Activated naive CD8-positive, alpha-beta T cell treated with anti-CD3 and anti-CD28 coated beads, Interleukin-2, amount 50 U/mL, for 24 hours (primary cell): ENCODE measurements at regions not wholly inside any gene's neighbourhood (a gene's known extent, or its start where the extent isn't known, plus 50 kb on each side); places are given as distances from the start of the nearest gene placed in this dataset.
"Not testable (repeated sequence)": the region's sequence is repeated elsewhere in the genome, so short reads cannot be mapped to it uniquely, and the experiment has no call there.

Experiments
- ATAC-seq: fragments of 150-1000 bp; cut with Tn5 transposase; one replicate; pipeline ENCODE4 v1.10.0; 2021
- DNase-seq: peaks from one replicate; pipeline ENCODE4 v3.0.0; 2021
- H3K27ac Mint-ChIP-seq: one replicate; pipeline ENCODE4 v1.8.0; 2021; ENCODE audit warnings: mild to moderate bottlenecking, mixed read lengths
- H3K27me3 Mint-ChIP-seq: one replicate; pipeline ENCODE4 v1.8.0; 2021; ENCODE audit warnings: mixed read lengths
- H3K36me3 Mint-ChIP-seq: one replicate; pipeline ENCODE4 v1.8.0; 2021; ENCODE audit warnings: low read depth, mixed read lengths
- H3K4me1 Mint-ChIP-seq: one replicate; pipeline ENCODE4 v1.8.0; 2021; ENCODE audit warnings: mixed read lengths
- H3K4me3 Mint-ChIP-seq: one replicate; pipeline ENCODE4 v1.8.0; 2021; ENCODE audit warnings: mild to moderate bottlenecking, moderate library complexity, mixed read lengths
- H3K9me3 Mint-ChIP-seq: one replicate; pipeline ENCODE4 v1.8.0; 2021; ENCODE audit warnings: mixed read lengths

DNA sequence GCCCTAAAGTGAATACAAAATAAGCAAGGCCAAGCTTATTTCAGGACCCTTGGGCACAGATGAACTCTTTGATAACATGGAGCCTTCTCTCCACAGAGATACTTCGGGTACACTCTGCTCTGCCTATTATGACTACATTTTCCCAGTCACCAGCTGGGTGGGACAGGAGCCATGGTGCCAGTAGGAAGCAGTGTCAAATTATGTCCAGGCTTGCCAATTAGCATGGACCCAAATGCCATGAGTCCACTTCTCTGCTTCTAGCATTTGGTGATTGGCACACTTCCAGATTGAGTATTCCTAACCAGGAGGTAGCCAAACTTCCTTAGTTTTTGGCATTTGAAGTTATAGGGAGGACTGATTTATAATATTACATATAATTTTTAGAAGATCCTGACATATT is 513.8 kb upstream of the HTR1E start:
- DNase-seq (no peak), ATAC-seq (no peak)
- H3K27ac Mint-ChIP-seq, result no peak overlapping the region
- no peaks in the 10 kb centered on the region for H3K27me3 Mint-ChIP-seq
- H3K4me3 Mint-ChIP-seq, result no peak overlapping the region
- H3K36me3 Mint-ChIP-seq, result no peaks in the 10 kb centered on the region
- no peaks in the 10 kb centered on the region for H3K9me3 Mint-ChIP-seq
- no peaks in the 10 kb centered on the region for H3K4me1 Mint-ChIP-seq

DNA sequence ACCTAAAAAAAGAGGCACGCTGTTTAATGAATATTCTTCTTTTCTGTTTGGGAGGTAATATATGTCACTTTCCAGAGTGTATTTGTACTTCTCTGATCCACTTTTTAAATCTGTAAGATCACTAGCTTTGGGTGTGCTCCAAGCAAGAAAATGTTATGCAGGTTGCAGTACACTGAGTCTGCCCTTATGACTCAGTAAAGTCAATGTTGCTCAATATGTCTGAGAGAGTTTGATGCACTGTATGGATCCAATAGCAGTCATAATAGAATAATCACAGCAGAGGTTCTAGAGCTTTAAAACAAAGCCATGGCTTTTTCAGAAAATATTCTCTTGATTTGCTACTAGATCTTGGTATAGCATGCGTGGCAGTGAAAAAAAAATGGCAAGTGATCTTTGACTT is 525.3 kb upstream of the HTR1E start:
- Mint-ChIP-seq H3K9me3 (no peaks in the 10 kb centered on the region), H3K27ac (no peak overlapping the region), H3K4me1 (no peaks in the 10 kb centered on the region), H3K4me3 (no peak overlapping the region), H3K36me3 (no peaks in the 10 kb centered on the region), H3K27me3 (no peaks in the 10 kb centered on the region)
- no peak for DNase-seq
- ATAC-seq, result no peak

DNA sequence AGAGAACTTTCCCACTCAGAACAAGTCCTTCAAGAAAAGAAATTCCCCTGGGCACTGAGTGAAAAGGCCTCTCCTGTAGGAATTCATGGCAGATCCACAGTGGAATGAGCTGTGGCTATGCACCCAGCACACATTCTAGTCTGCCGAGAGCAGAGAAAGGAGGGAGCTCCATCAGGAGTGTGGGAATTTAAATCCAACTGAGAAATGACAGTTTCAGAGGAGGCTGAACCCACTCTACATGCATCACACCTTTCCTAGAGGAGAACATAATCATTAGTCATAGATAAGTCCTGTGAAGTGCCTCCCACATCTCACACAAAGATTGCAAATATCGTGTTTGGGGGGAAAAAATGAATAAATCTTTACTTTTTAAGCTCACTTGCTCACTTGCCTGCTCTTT is 530.2 kb upstream of the HTR1E start:
- Mint-ChIP-seq H3K27me3 (no peaks in the 10 kb centered on the region), H3K9me3 (peaks cover 4% of the 10 kb centered on the region), H3K36me3 (no peaks in the 10 kb centered on the region), H3K4me1 (no peaks in the 10 kb centered on the region), H3K4me3 (no peak overlapping the region), H3K27ac (no peak overlapping the region)
- no peak for ATAC-seq
- DNase-seq, result no peak

DNA sequence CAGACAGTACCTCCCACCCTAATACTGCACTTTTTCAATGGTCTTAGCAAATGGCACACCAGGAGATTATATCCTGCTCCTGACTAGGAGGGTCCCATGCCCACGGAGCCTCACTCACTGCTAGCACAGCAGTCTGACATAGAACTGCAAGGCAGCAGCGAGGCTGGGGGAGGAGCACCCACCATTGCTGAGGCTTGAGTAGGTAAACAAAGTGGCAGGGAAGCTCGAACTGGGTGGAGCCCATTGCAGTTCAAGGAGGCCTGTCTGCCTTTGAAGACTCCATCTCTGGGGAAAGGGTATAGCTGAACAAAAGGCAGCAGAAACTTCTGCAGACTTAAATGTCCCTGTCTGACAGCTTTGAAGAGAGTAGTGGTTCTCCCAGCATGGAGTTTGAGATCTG is 544.5 kb upstream of the HTR1E start:
- H3K27ac Mint-ChIP-seq, H3K36me3 Mint-ChIP-seq, H3K4me3 Mint-ChIP-seq, H3K27me3 Mint-ChIP-seq, H3K4me1 Mint-ChIP-seq, DNase-seq, ATAC-seq: not testable (repeated sequence)
- H3K9me3 Mint-ChIP-seq, result peaks cover 11% of the 10 kb centered on the region

DNA sequence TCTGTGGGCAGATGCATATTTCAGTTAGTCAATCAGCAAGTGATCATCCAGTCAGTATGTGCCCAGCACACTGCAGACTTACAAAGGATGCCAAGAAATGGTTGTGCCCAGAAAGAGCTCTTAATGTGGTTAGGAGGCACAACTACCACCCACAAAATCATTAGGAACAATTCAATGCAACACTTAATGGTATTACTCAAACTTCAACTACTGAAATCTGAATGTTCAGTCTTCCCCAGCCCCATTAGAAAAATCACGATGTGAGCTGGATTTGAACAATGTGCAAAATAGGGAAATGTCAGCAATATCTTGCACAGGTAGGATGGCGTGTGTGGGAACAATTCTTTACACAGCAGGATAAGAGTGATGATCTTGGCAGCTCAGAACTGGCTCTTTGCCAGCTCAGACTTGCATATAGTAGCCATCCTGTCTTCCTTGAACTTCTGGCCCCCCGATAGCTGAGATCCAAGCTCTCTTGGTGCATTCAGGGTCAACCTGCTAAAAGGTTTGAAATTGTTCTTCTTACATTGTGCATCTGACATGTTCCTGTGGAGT is 556.7 kb upstream of the HTR1E start:
- Mint-ChIP-seq H3K4me1 (no peaks in the 10 kb centered on the region), H3K27me3 (no peaks in the 10 kb centered on the region), H3K9me3 (peaks cover 4% of the 10 kb centered on the region), H3K4me3 (no peak overlapping the region), H3K36me3 (no peaks in the 10 kb centered on the region), H3K27ac (no peak overlapping the region)
- DNase-seq, result no peak
- no peak for ATAC-seq

DNA sequence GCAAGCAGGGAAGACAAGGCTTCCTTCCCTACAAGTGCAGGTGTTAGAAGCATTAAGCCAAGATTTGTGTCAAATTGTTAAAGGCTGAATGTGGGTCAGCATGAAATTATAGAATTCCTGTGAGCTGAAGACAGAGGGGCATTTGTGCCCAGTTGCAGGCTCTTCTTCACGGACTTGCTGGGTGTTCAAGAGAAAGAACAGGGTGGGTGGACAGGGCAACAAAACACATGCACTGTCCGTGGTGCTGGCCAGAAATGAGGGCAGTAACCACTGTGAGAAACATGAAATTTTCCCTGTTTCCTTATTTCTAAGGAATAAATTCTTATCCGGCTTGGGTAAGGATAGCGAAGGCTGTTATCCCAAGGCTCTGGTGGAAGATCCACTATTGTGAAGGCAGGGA is 579.5 kb upstream of the HTR1E start:
- Mint-ChIP-seq H3K27me3 (no peaks in the 10 kb centered on the region), H3K36me3 (no peaks in the 10 kb centered on the region), H3K4me1 (no peaks in the 10 kb centered on the region), H3K4me3 (no peak overlapping the region), H3K27ac (no peak overlapping the region), H3K9me3 (peaks cover 5% of the 10 kb centered on the region)
- DNase-seq, result no peak
- ATAC-seq, result peak; percentile 43

DNA sequence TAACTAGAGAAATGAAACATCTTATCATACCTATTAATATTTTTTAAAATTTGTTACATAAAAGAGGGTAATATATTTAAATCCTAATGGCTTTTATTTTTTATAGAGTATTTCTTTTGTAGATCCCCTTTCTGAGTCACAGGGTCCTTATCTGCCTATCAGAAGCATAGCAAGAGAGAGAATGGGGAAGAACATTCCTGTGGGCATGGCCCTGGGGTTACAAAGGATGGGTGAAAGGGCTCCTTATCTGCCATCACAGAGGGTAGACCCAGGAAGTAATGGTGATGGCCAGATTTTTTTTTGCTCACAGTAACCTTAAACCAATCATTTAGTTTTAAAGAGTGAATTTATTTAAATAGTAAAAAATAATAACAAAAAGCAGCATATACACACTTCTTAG is 582.1 kb upstream of the HTR1E start:
- Mint-ChIP-seq H3K36me3 (no peaks in the 10 kb centered on the region), H3K27ac (no peak overlapping the region), H3K4me1 (no peaks in the 10 kb centered on the region), H3K9me3 (peaks cover 9% of the 10 kb centered on the region), H3K27me3 (no peaks in the 10 kb centered on the region), H3K4me3 (no peak overlapping the region)
- no peak for ATAC-seq
- DNase-seq, result no peak

DNA sequence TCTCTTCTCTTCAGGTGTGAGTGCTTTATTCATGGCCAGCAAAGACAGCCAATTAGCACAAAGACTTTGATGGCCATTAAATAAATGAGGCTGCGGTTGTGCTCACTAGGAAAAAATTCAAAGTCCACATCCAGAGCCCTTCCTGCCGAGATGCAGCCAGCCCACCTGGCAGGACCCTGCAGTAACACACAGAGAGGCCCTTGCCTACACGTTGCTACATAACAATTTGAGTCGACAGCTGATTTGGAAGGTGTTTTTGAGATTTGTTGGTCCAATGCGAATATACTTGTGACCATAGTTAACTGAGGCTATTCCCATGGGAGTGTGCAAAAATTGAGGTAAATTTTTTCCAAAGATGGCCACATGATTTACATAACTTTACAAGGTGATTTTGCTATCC is 605.4 kb upstream of the HTR1E start:
- Mint-ChIP-seq H3K27me3 (no peaks in the 10 kb centered on the region), H3K4me1 (no peaks in the 10 kb centered on the region), H3K9me3 (peaks cover 6% of the 10 kb centered on the region), H3K4me3 (no peak overlapping the region), H3K36me3 (no peaks in the 10 kb centered on the region), H3K27ac (no peak overlapping the region)
- no peak for ATAC-seq
- no peak for DNase-seq

DNA sequence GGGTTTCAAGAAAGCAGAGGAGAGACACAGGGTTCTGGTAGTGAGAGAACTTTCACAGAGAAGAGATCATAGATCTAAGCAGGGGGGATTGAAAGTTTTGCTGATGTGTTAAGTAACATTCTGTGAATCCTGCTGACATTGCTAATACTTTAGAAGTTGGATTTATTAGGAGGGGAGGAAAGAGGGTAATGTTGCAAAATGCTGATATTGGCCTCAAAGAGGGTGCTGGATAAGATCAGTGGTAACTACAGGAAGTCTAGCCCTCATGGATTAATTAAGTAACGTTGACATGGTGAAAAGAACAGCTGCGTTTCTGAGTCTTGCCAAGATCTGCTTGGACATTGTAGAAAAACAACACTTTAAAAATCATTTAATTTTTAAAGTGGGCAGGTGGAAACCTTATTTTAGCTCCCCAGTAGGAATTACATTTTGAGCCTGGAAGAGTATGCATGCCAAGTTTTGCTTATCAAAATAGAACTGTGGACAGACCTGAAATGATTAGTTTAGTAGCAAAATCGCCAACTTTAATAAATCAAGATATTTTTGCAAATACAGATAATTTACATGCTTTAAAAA is 606.0 kb upstream of the HTR1E start:
- DNase-seq, result no peak
- H3K9me3 Mint-ChIP-seq, result peaks cover 6% of the 10 kb centered on the region
- H3K27ac Mint-ChIP-seq, result no peak overlapping the region
- H3K4me1 Mint-ChIP-seq, result no peaks in the 10 kb centered on the region
- ATAC-seq, result no peak
- H3K27me3 Mint-ChIP-seq, result no peaks in the 10 kb centered on the region
- no peak overlapping the region for H3K4me3 Mint-ChIP-seq
- no peaks in the 10 kb centered on the region for H3K36me3 Mint-ChIP-seq

DNA sequence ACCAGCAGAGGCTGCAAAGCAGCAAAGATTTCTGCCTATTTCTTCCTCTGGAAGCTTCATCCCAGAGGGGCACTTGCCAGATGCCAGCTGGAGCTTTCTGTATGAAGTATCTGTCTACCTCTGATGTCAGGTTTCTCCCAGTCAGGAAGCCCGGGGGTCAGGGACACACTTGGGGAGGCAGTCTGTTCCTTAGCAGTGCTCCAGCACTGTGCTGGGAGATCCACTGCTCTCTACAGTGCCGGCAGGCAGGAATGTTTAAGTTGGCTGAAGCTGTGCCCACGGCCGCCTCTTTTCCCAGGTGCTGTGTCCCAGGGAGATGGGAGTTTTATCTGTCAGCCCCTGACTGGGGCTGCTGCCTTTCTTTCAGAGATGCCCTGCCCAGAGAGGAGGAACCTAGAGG is 631.1 kb upstream of the HTR1E start:
- H3K27me3 Mint-ChIP-seq, result no peaks in the 10 kb centered on the region
- ATAC-seq (no peak), DNase-seq (no peak)
- no peak overlapping the region for H3K4me3 Mint-ChIP-seq
- peaks cover 8% of the 10 kb centered on the region for H3K9me3 Mint-ChIP-seq
- H3K27ac Mint-ChIP-seq, result no peak overlapping the region
- no peaks in the 10 kb centered on the region for H3K4me1 Mint-ChIP-seq
- no peaks in the 10 kb centered on the region for H3K36me3 Mint-ChIP-seq

DNA sequence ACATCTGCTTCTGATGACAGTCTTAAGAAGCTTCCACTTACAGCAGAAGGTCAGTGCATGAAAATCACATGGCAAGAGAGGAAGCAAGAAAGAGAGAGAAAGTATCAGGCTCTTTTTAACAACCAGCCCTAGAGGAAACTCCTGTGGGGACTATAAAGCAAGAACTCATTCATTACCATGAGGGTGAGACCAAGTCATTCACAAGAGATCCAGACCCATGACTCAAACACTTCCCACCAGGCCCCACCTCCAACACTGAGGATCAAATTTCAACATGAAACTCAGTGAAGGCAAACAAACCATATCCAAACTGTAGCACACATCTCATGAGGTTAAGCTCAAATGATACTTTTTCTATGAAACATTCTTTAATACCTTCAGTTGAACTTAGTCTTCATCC is 643.2 kb upstream of the SYNCRIP start:
- Mint-ChIP-seq H3K4me1 (no peaks in the 10 kb centered on the region), H3K4me3 (no peak overlapping the region), H3K27me3 (no peaks in the 10 kb centered on the region), H3K36me3 (no peaks in the 10 kb centered on the region), H3K9me3 (peaks cover 13% of the 10 kb centered on the region), H3K27ac (no peak overlapping the region)
- no peak for DNase-seq
- ATAC-seq, result no peak

DNA sequence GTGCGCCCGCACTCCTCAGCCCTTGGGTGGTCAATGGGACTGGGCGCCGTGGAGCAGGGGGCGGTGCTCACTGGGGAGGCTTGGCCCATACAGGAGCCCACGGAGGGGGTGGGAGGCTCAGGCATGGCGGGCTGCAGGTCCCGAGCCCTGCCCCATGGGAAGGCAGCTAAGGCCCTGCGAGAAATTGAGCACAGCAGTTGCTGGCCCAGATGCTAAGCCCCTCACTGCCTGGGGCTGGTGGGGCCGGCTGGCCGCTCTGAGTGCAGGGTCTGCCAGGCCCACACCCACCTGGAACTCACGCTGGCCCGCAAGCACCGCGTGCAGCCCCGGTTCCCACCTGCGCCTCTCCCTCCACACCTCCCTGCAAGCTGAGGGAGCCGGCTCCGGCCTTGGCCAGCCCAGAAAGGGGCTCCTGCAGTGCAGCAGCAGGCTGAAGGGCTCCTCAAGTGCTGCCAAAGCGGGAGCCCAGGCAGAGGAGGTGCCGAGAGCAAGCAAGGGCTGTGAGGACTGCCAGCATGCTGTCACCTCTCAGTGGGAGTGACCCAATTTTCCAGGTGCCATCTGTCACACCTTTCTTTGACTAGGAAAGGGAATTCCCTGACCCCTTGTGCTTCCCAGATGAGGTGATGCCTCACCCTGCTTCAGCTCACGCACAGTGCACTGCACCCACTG is 642.3 kb upstream of the SYNCRIP start:
- H3K27ac Mint-ChIP-seq, H3K4me3 Mint-ChIP-seq, H3K36me3 Mint-ChIP-seq, DNase-seq, H3K27me3 Mint-ChIP-seq, ATAC-seq, H3K4me1 Mint-ChIP-seq: not testable (repeated sequence)
- H3K9me3 Mint-ChIP-seq, result peaks cover 16% of the 10 kb centered on the region

DNA sequence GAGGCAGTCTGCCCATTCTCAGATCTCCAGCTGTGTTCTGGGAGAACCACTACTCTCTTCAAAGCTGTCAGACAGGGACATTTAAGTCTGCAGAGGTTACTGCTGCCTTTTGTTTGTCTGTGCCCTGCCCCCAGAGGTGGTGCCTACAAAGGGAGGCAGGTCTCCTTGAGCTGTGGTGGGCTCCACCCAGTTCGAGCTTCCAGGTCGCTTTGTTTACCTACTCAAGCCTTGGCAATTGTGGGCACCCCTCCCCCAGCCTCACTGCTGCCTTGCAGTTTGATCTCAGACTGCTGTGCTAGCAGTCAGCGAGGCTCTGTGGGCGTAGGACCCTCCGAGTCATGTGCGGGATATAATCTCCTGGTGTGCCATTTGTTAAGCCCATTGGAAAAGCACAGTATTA is 640.9 kb upstream of the SYNCRIP start:
- not testable (repeated sequence) for H3K27ac Mint-ChIP-seq, H3K27me3 Mint-ChIP-seq, H3K36me3 Mint-ChIP-seq, H3K4me3 Mint-ChIP-seq, H3K4me1 Mint-ChIP-seq, ATAC-seq, DNase-seq
- peaks cover 16% of the 10 kb centered on the region for H3K9me3 Mint-ChIP-seq

DNA sequence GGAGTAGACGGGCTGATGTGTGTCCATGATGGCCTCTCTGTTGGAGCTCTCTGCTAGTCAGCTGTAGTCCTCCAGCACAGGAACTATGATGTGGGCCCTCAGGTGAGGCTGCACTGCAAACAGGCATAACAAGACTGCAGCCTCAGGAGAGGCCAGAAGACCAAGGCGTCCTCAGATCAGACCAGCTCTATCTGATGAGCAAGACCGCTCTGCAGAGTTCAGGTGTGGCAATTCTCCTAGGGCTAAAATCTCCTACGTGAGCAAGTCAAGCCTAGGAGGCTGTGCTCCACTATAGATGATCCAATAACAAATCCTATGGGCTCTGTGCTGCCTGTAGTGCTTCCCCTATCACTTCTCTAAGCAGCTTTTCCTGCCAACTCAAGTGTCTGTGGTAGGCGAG is 633.4 kb upstream of the SYNCRIP start:
- no peak for ATAC-seq
- Mint-ChIP-seq H3K27me3 (no peaks in the 10 kb centered on the region), H3K4me1 (no peaks in the 10 kb centered on the region), H3K27ac (no peak overlapping the region), H3K36me3 (no peaks in the 10 kb centered on the region), H3K9me3 (peaks cover 12% of the 10 kb centered on the region), H3K4me3 (no peak overlapping the region)
- DNase-seq, result no peak

DNA sequence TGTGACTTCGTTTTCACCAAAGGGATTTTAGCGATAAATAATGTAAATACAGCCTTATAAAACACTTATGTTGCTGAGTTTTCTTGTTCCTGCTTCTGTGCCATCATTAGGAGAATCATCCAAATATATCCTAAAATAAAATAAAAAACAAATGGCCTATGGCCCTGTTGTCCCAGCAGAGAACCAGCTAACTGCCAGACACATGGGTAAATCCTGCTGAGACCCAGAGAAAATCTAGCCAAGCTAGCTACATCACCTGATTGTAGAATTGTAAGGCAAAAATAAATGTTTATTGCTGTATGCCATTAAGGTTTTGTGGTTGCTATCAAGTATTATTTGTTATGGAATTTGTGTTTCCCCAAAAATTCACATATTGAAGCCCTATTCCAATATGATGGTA is 631.2 kb upstream of the SYNCRIP start:
- Mint-ChIP-seq H3K27me3 (no peaks in the 10 kb centered on the region), H3K9me3 (peaks cover 8% of the 10 kb centered on the region), H3K4me3 (no peak overlapping the region), H3K27ac (no peak overlapping the region), H3K4me1 (no peaks in the 10 kb centered on the region), H3K36me3 (no peaks in the 10 kb centered on the region)
- ATAC-seq (no peak), DNase-seq (no peak)
